ENCODE measurements at regions not wholly inside any gene's neighbourhood (a gene's known extent, or its start where the extent isn't known, plus 50 kb on each side); places are given as distances from the start of the nearest gene placed in this dataset.

GRCh38 chr5:5044247-5044840, 95.8 kb upstream of the ADAMTS16 start:
- no peak for DNase-seq

DNA sequence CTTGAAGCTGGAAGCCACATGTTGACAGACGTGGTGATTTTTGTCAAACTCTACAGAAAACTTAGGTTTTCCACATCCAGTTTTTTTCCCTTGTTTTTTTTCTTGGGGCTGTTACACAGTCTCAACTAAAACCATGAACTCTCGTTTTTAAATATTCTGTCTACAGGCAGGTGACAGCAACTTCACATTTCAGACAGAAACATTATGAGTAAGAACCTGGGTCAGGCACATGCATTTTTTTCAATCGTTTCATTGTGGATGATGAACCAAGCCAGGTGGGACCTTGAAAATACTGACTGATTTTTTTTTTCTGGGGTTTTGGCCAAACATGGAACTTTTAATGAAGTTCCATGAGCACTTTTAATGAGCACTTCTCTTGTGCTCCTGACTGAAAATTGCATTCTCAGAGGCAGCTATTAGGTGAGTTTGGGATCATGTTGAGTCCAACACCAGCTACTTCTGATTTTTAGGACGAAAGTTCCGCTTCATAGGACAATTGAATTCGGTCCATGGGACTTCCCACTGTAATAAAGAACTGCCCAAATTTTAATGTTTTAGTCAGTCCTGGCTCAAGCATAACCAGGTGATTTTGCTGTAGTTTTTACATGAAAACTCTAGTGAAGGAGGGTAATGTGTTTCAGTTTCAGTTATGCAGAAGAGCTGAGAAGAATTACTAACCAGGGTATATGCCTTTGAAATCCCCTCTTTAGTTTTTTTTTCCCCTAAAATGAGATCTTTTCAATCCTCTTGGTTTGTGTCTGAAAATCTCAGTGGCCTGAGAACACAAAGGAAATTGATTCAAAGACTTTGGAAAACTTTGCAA, 93.2 kb upstream of the ADAMTS16 start:
- DNase-seq, result no peak

DNA sequence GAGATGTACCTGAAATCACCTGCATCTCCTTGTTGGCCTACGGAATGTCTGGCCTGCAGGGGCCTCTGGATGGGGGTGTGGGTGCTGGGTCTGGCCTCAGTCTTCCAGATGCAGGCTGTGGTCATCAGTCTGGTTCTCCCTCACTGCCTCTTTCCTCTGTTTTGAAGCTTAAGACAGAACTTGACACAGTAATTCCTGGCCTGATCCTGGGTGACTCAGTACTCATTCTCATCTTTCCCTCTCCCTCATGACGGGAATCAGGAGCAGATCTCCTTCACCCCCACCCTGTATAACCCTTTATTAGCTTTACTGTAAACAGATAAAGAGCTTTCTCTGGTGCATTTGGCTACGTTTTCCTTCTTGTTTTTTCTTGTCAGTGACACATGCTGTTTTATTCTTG, 89.3 kb upstream of the ADAMTS16 start:
- DNase-seq, result no peak

- no peak for DNase-seq
Measured at GRCh38 chr5:5055712-5056111, 84.4 kb upstream of the ADAMTS16 start.

- no peak for DNase-seq
Measured at GRCh38 chr5:5061836-5062235, 78.3 kb upstream of the ADAMTS16 start.

DNA sequence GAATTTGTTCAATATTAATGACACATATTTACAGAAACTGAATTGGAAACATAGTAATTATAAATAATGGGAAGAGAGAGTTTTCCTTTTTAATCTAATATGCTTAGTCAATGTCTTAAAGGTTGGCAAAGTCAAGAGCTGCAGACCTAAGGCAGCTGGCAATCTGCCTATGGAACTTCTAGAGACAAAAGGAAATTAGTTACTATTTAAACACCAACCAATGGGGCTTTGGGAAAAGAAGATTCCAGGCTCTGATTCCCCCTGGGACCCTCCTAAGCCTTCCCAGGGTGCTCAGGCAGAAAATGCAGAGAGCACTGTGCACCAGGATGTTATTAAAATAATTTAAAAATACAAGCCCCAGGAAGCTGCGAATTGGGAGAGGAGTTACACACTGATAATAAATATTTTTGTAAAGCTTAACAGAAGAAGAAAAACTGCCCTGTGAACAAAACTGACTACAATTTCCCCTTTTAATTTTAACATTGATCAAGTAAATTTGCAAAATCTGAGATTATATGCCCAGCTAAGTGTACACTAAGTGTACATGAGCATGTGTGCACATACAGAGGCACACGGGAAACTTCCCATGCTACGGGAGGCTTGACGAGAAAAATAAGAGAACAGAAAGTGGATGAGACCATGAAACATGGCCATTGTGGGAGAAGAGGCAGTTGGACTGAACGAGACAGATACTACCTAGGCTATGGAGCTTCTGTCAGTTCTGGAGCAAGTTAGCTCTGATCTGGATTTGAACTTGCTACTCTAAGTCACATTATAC, 77.4 kb upstream of the ADAMTS16 start:
- DNase-seq, result no peak

DNA sequence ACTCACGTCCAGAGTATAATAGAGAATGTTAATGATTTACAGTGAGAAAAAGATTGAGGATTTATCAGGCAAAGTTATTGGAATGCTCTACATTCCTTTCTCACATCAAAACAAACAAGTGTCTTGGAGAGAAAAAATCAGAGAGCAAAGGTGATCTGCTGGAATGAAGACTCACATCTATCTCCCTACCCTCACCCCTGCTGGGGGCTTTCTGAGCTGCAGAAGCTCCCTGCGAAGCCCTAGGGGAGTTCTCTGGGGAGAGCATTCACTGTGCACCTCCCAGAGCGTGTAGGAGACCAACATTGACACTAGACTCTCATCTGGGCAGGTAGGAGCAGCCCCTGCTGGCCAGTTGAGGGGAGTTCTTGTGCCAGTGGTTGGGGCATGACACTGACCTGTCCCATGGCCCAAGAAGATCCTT, 76.6 kb upstream of the ADAMTS16 start:
- no peak for DNase-seq

- DNase-seq, result no peak
Measured at GRCh38 chr5:5065472-5065871, 74.7 kb upstream of the ADAMTS16 start.

GRCh38 chr5:5066276-5067186, 73.6 kb upstream of the ADAMTS16 start:
- DNase-seq, result no peak

- no peak for DNase-seq
Measured at GRCh38 chr5:5069851-5070250, 70.3 kb upstream of the ADAMTS16 start.

DNA sequence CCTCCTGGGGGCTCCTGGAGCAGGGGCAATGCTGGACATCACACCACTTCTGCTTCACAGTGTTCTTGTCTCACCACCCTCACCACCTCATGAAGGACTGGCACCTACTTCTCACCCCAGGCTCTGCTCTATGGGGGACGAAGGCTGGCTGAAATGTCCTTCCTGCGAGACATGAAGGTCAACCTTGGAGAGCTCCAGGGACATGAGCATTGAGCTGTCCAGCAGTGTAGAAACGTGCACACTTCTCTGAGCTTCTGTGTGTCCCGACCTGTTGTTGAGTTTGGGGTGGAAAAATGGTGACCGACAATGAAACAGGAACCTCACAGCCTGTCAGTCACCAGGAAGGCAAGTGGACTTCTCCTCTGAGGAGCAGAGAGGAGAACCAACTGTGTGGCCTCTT, 68.6 kb upstream of the ADAMTS16 start:
- no peak for DNase-seq

DNA sequence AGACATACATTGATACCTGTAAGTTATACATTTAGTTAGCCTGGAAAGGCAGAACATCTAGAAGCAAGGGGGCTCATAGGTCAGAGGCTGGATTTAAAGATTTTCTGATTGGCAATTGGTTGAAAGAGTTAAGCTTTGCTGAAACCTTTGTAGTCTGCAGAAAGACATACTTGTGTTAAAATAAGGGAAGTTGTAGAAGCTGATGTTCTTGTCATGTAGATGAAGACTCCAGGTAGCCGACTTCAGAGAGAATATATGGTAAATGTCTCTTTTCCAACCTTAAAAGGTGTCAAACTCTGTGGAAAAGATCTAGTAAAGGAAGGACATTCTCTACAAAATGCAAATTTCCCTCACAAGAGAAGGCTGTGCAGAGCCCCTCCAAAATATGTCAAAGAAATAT, 62.9 kb upstream of the ADAMTS16 start:
- DNase-seq, result no peak

DNA sequence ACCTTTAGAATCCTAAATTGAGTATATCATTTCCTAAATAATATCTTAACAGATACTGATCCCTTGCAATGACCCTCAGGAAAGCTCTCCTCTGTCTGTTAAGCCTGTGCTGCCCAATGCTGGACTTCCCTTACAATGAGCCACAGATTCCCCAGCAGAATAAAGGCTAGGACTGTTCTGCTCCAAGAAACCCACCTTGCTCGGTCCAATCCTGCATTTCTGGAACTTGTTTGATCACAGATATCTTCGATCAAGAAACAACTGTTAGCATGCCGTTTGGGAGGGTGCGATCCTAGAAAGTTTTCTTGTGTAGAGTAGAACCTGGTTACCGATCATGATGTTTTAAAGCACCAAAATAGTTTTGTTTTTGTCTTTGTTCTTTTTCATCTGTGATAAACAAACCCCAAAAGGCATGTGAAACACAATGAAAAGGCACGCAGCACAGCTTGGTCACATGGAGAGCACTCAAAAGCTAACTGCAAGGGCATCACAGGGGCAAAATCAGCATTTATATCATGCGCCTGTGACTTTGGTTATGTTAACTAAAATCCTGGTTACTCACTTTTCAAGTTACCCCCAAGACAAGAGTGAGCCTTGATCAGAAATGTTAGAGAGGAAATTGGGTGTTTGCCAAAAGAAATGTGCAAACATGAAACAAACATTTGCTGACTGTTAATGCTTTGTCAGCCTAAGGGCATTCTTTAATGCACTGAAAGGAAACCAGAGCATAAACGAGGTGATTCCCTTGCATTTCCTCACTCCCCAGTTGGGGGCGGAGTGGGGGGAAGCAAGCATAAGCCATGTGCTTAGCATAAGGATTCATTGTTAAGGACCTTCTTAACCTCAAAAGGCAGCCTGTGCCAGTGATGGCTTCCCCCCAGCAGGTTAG, 61.9 kb upstream of the ADAMTS16 start:
- no peak for DNase-seq

GRCh38 chr5:5079876-5080275, 60.3 kb upstream of the ADAMTS16 start:
- DNase-seq, result no peak

GRCh38 chr5:5080790-5081189, 59.3 kb upstream of the ADAMTS16 start:
- DNase-seq, result no peak

DNA sequence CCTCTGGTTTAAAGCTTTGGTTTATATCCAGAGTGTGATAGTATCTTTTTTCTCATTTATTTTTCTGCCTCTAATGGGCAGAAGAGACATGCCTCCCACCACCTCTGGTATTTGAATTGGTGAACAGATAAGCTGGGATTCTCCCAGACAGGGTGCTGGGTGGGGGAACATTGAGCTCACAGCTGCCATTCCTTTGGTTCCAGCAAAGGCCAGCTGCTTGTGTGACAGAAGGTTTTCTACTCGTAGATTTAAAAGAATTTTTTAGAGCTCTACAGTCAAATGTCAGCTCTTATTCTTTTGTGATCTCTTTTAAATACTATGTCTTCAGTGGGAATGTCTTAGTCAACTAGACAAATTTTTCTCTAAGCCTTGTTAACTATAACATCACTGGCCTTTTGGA, 54.7 kb upstream of the ADAMTS16 start:
- DNase-seq, result no peak

DNA sequence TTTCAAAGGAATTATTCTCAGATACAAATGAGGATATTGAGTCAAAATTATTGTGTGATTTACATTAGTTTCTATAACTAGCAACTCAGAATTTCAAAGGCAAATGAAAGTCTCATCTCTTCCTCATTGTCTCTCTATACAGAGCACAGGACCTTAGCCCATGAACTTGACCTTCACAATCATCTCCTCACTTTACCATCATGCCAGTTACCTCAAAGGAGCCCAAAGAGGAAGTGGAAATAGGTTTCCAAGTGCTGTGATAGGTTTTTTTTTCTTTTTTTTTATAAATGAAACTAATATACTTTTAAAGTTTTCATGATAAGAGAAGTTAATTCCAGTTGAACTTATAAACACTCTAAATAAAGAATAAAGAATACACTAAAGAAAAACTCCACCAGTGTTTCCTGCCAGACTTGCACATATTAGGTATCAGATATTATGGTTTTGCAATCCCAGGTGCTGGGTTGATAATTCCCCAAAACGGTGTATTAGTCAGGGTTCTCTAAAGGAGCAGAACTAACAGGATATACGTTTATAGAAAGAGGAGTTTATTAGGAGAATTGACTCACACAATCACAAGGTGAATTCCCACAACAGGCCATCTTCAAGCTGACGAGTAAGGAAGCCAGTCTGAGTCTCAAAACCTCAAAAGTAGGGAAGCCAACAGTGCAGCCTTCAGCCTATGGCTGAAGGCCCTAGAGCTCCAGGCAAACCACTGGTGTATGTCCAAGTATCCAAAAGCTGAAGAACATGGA, 50.1 kb upstream of the ADAMTS16 start:
- no peak for DNase-seq

All from stimulated activated CD4-positive, alpha-beta T cell treated with anti-CD3 and anti-CD28 coated beads, Interleukin-2, amount 100 ng/mL, for 24 hours (primary cell).